ENCODE measurements at regions not wholly inside any gene's neighbourhood (a gene's known extent, or its start where the extent isn't known, plus 50 kb on each side); places are given as distances from the start of the nearest gene placed in this dataset.

GRCh38 chr1:65044411-65044810 is 78.1 kb upstream of the JAK1 start:
- Histone ChIP-seq H3K9ac (ENCODE audit: control insufficient read depth, extremely low read depth, insufficient read depth, low read length) (no peak overlapping the region), H3K27me3 (ENCODE audit: control insufficient read depth, extremely low read depth, insufficient read depth, low read length) (no peaks in the 10 kb centered on the region), H3K9me3 (ENCODE audit: control insufficient read depth, low read depth, low read length) (no peaks in the 10 kb centered on the region), H3K4me1 (ENCODE audit: control insufficient read depth, extremely low read depth, insufficient read depth, low read length) (no peaks in the 10 kb centered on the region), H3K79me2 (ENCODE audit: control insufficient read depth, insufficient read depth, low read length) (no peaks in the 10 kb centered on the region), H3K27ac (ENCODE audit: control insufficient read depth, insufficient read depth, low read length) (no peak overlapping the region), H4K20me1 (ENCODE audit: control insufficient read depth, extremely low read depth, insufficient read depth, low read length) (no peaks in the 10 kb centered on the region), H3K4me3 (ENCODE audit: control insufficient read depth in 2 of 3, extremely low read depth in 1 of 3, insufficient read depth in 2 of 3, low read depth in 1 of 3, low read length in 3 of 3) (no peak overlapping the region), H2AFZ (ENCODE audit: control insufficient read depth, low read length) (no peak overlapping the region), H3K36me3 (ENCODE audit: control insufficient read depth in 2 of 2, extremely low read depth in 1 of 2, insufficient read depth in 2 of 2, low read length in 2 of 2) (no peaks in the 10 kb centered on the region), H3K9me1 (ENCODE audit: control insufficient read depth, extremely low read depth, insufficient read depth, low read length) (no peaks in the 10 kb centered on the region), H3K4me2 (ENCODE audit: control insufficient read depth, extremely low read depth, insufficient read depth, low read depth, low read length) (no peak overlapping the region)
- dilution Hi-C loops (cut with MboI; ENCODE audit: extremely low pct_ligation_motif_present, low sequenced_read_pairs): no loop called here
- FAIRE-seq (no peak), DNase-seq (ENCODE audit: low read depth, low spot score) (no peak)
- TF ChIP-seq CTCF (optimal IDR thresholded peaks at IDR 0.05 in 1 of 3, IDR thresholded peaks at IDR 0.05 in 1 of 3, conservative IDR thresholded peaks at IDR 0.05 in 1 of 3; ENCODE audit: extremely low read depth in 1 of 3, insufficient read depth in 2 of 3, low read length in 3 of 3) (no peak), EZH2 (IDR thresholded peaks at IDR 0.05; ENCODE audit: low read length) (no peak)

GRCh38 chr1:65045022-65045817 is 78.9 kb upstream of the JAK1 start:
- Histone ChIP-seq H3K4me1 (ENCODE audit: control insufficient read depth, extremely low read depth, insufficient read depth, low read length) (no peaks in the 10 kb centered on the region), H3K4me3 (ENCODE audit: control insufficient read depth in 2 of 3, extremely low read depth in 1 of 3, insufficient read depth in 2 of 3, low read depth in 1 of 3, low read length in 3 of 3) (no peak overlapping the region), H2AFZ (ENCODE audit: control insufficient read depth, low read length) (no peak overlapping the region), H3K4me2 (ENCODE audit: control insufficient read depth, extremely low read depth, insufficient read depth, low read depth, low read length) (no peak overlapping the region), H3K27me3 (ENCODE audit: control insufficient read depth, extremely low read depth, insufficient read depth, low read length) (no peaks in the 10 kb centered on the region), H3K9ac (ENCODE audit: control insufficient read depth, extremely low read depth, insufficient read depth, low read length) (no peak overlapping the region), H3K36me3 (ENCODE audit: control insufficient read depth in 2 of 2, extremely low read depth in 1 of 2, insufficient read depth in 2 of 2, low read length in 2 of 2) (no peaks in the 10 kb centered on the region), H4K20me1 (ENCODE audit: control insufficient read depth, extremely low read depth, insufficient read depth, low read length) (no peaks in the 10 kb centered on the region), H3K9me3 (ENCODE audit: control insufficient read depth, low read depth, low read length) (no peaks in the 10 kb centered on the region), H3K79me2 (ENCODE audit: control insufficient read depth, insufficient read depth, low read length) (no peaks in the 10 kb centered on the region), H3K9me1 (ENCODE audit: control insufficient read depth, extremely low read depth, insufficient read depth, low read length) (no peaks in the 10 kb centered on the region), H3K27ac (ENCODE audit: control insufficient read depth, insufficient read depth, low read length) (no peak overlapping the region)
- FAIRE-seq (no peak), DNase-seq (ENCODE audit: low read depth, low spot score) (no peak)
- dilution Hi-C loops (cut with MboI; ENCODE audit: extremely low pct_ligation_motif_present, low sequenced_read_pairs): no loop called here
- TF ChIP-seq EZH2 (IDR thresholded peaks at IDR 0.05; ENCODE audit: low read length): no peak

GRCh38 chr1:65048335-65048734 is 82.0 kb upstream of the JAK1 start:
- Histone ChIP-seq H3K4me1 (ENCODE audit: control insufficient read depth, extremely low read depth, insufficient read depth, low read length) (no peaks in the 10 kb centered on the region), H3K4me2 (ENCODE audit: control insufficient read depth, extremely low read depth, insufficient read depth, low read depth, low read length) (no peak overlapping the region), H4K20me1 (ENCODE audit: control insufficient read depth, extremely low read depth, insufficient read depth, low read length) (no peaks in the 10 kb centered on the region), H3K4me3 (ENCODE audit: control insufficient read depth in 2 of 3, extremely low read depth in 1 of 3, insufficient read depth in 2 of 3, low read depth in 1 of 3, low read length in 3 of 3) (no peak overlapping the region), H3K79me2 (ENCODE audit: control insufficient read depth, insufficient read depth, low read length) (no peaks in the 10 kb centered on the region), H3K27ac (ENCODE audit: control insufficient read depth, insufficient read depth, low read length) (no peak overlapping the region), H3K36me3 (ENCODE audit: control insufficient read depth in 2 of 2, extremely low read depth in 1 of 2, insufficient read depth in 2 of 2, low read length in 2 of 2) (no peaks in the 10 kb centered on the region), H2AFZ (ENCODE audit: control insufficient read depth, low read length) (no peak overlapping the region), H3K9me3 (ENCODE audit: control insufficient read depth, low read depth, low read length) (no peaks in the 10 kb centered on the region), H3K27me3 (ENCODE audit: control insufficient read depth, extremely low read depth, insufficient read depth, low read length) (no peaks in the 10 kb centered on the region), H3K9me1 (ENCODE audit: control insufficient read depth, extremely low read depth, insufficient read depth, low read length) (no peaks in the 10 kb centered on the region), H3K9ac (ENCODE audit: control insufficient read depth, extremely low read depth, insufficient read depth, low read length) (no peak overlapping the region)
- no peak for TF ChIP-seq CTCF (optimal IDR thresholded peaks at IDR 0.05 in 1 of 3, IDR thresholded peaks at IDR 0.05 in 1 of 3, conservative IDR thresholded peaks at IDR 0.05 in 1 of 3; ENCODE audit: extremely low read depth in 1 of 3, insufficient read depth in 2 of 3, low read length in 3 of 3)
- TF ChIP-seq EZH2 (IDR thresholded peaks at IDR 0.05; ENCODE audit: low read length): no peak
- DNase-seq (ENCODE audit: low read depth, low spot score) (no peak), FAIRE-seq (no peak)
- dilution Hi-C loops (cut with MboI; ENCODE audit: extremely low pct_ligation_motif_present, low sequenced_read_pairs): no loop called here

Measured in keratinocyte (primary cell).